Panc1 (cell line): ENCODE measurements at regions not wholly inside any gene's neighbourhood (a gene's known extent, or its start where the extent isn't known, plus 50 kb on each side); places are given as distances from the start of the nearest gene placed in this dataset.

ENCODE experiments used
- ATAC-seq: fragments of 200-7000 bp; cut with Tn5 transposase; 2 replicates; pipeline ENCODE4 v1.9.1; 2020; ENCODE audit warnings: mild to moderate bottlenecking, moderate library complexity
- BruUV-seq: library from RNA; stranded (reverse); fragments of 400-500 nt; replicated peaks from 2 replicates; lab custom pipeline; 2021; lab: Mats Ljungman, UMichigan
- CTCF ChIA-PET: fragments of 300-600 bp; sonication (Branson Sonifier 250); formaldehyde crosslinking; loops from one replicate; lab custom pipeline; 2022; ENCODE audit warnings: antibody characterized with exemption; lab: Charles Lee
- POLR2A ChIA-PET: fragments of 300-600 bp; sonication (Branson Sonifier 250); formaldehyde crosslinking; loops from one replicate; lab custom pipeline; 2022; ENCODE audit warnings: antibody characterized with exemption; lab: Charles Lee
- DNase-seq: peaks from one replicate; pipeline ENCODE4 v3.0.0-alpha.2; 2010; ENCODE audit warnings: low read depth, low spot score
- H3K27ac ChIP-seq: 2 replicates; pipeline ENCODE4 v1.5.1; 2011; ENCODE audit warnings: mild to moderate bottlenecking, low read length, inconsistent platforms
- H3K27me3 ChIP-seq: fragments of 200-500 bp; sonication (Bioruptor generic); 2 replicates; pipeline ENCODE4 v1.6.0; 2014; ENCODE audit warnings: low read length, inconsistent platforms; ENCODE audit not compliant: control insufficient read depth, insufficient read depth
- H3K36me3 ChIP-seq: fragments of 200-500 bp; sonication (Bioruptor generic); 2 replicates; pipeline ENCODE4 v1.5.1; 2014; ENCODE audit warnings: inconsistent platforms, mild to moderate bottlenecking, low read length, moderate library complexity; ENCODE audit not compliant: control insufficient read depth, insufficient read depth
- H3K4me1 ChIP-seq: 2 replicates; pipeline ENCODE4 v1.5.1; 2011; ENCODE audit warnings: inconsistent platforms, mild to moderate bottlenecking, low read length, moderate library complexity; ENCODE audit not compliant: control insufficient read depth, insufficient read depth
- H3K4me3 ChIP-seq, 2 experiments: 2 replicates each; pipeline ENCODE4 v1.5.1; 2011 to 2012; ENCODE audit warnings: low read depth in 2 of 2, low read length in 2 of 2, mild to moderate bottlenecking in 2 of 2, inconsistent platforms in 1 of 2, moderate library complexity in 1 of 2
- H3K9me3 ChIP-seq: fragments of 200-500 bp; sonication (Bioruptor generic); 2 replicates; pipeline ENCODE4 v1.5.1; 2014; ENCODE audit warnings: low read depth, mild to moderate bottlenecking, inconsistent platforms, low read length, moderate library complexity; ENCODE audit not compliant: control insufficient read depth, insufficient read depth
- CTCF ChIP-seq: fragments of 450-650 bp; IDR thresholded peaks from 2 replicates; pipeline ENCODE4 v1.5.1; 2017; ENCODE audit warnings: mild to moderate bottlenecking
- POLR2AphosphoS5 ChIP-seq: IDR thresholded peaks from 2 replicates; pipeline ENCODE4 v1.6.1; 2012; ENCODE audit warnings: mild to moderate bottlenecking, low read depth, low read length, moderate library complexity
- REST ChIP-seq, 2 experiments: IDR thresholded peaks; 2 replicates each; pipeline ENCODE4 v1.6.1; 2011 to 2012; ENCODE audit warnings: low read depth in 2 of 2, control low read depth in 1 of 2, low read length in 1 of 2, mild to moderate bottlenecking in 1 of 2, moderate library complexity in 1 of 2; ENCODE audit not compliant: insufficient read depth in 1 of 2
- SIN3A ChIP-seq: IDR thresholded peaks from 2 replicates; pipeline ENCODE4 v1.6.1; 2012; ENCODE audit warnings: low read depth, mild to moderate bottlenecking, low read length, moderate library complexity, borderline replicate concordance; ENCODE audit not compliant: insufficient read depth
- TCF7L2 ChIP-seq: IDR thresholded peaks from 2 replicates; pipeline ENCODE4 v1.6.1; 2011; ENCODE audit warnings: mild to moderate bottlenecking, low read depth, low read length, inconsistent platforms
- in situ Hi-C: cut with HindIII; loops from 2 replicates; pipeline ENCODE4 v1.10.0; 2016; ENCODE audit warnings: low sequenced_read_pairs, low pct_unique_long_range_greater_than_20kb
- intact Hi-C: fragments of 100-400 bp; cut with micrococcal nuclease; formaldehyde crosslinking; loops from one replicate; pipeline ENCODE4 v1.10.0; 2022; ENCODE audit not compliant: unreplicated experiment

- Histone ChIP-seq H3K4me3 (no peak overlapping the region), H3K4me1 (no peaks in the 10 kb centered on the region), H3K9me3 (no peaks in the 10 kb centered on the region), H3K27me3 (no peaks in the 10 kb centered on the region), H3K27ac (no peak overlapping the region), H3K36me3 (no peaks in the 10 kb centered on the region)
- in situ Hi-C loops (no loop called here), intact Hi-C loops (no loop called here)
- ATAC-seq = no peak
- TF ChIP-seq CTCF (no peak), TCF7L2 (no peak), REST (IDR thresholded peaks at IDR 0.05; ENCODE audit: insufficient read depth in 1 of 2, low read depth in 2 of 2, low read length in 1 of 2) (no peak), POLR2AphosphoS5 (no peak), SIN3A (no peak)
- no TSS peak for BruUV-seq
- no peak for DNase-seq
- POLR2A ChIA-PET = no interaction called here
- CTCF ChIA-PET = no interaction called here
These were observed 138.8 kb downstream of the TUSC7 start for GRCh38 chr3:116848248-116848829.

GRCh38 chr3:116849261-116849688 lies 139.7 kb downstream of the TUSC7 start:
- H3K27me3 ChIP-seq = no peaks in the 10 kb centered on the region
- H3K27ac ChIP-seq = no peak overlapping the region
- H3K4me3 ChIP-seq = no peak overlapping the region
- DNase-seq (no peak), ATAC-seq (no peak)
- no peaks in the 10 kb centered on the region for H3K36me3 ChIP-seq
- H3K4me1 ChIP-seq = no peaks in the 10 kb centered on the region
- BruUV-seq = no TSS peak
- ChIA-PET POLR2A (interaction anchor here (0.5 kb wide), 1 partner anchor 38 kb away, joined by 3 read pairs; no protein-coding TSS in a partner anchor), CTCF (no interaction called here)
- TF ChIP-seq TCF7L2 (no peak), REST (IDR thresholded peaks at IDR 0.05; ENCODE audit: insufficient read depth in 1 of 2, low read depth in 2 of 2, low read length in 1 of 2) (no peak), SIN3A (no peak), POLR2AphosphoS5 (no peak), CTCF (no peak)
- in situ Hi-C loops (no loop called here), intact Hi-C loops (no loop called here)
- H3K9me3 ChIP-seq = no peaks in the 10 kb centered on the region
